GM08714 (cell line): ENCODE measurements at regions not wholly inside any gene's neighbourhood (a gene's known extent, or its start where the extent isn't known, plus 50 kb on each side); places are given as distances from the start of the nearest gene placed in this dataset.

Experiments
- H3K4me3 ChIP-seq: fragments of 200-500 bp; sonication (Bioruptor generic); 2 replicates; pipeline ENCODE4 v1.5.1; 2014; ENCODE audit warnings: mild to moderate bottlenecking, low read length, inconsistent platforms
- ZNF274 ChIP-seq: IDR thresholded peaks from 2 replicates; pipeline ENCODE4 v1.6.1; 2012; ENCODE audit warnings: mild to moderate bottlenecking, low read depth, low read length

DNA sequence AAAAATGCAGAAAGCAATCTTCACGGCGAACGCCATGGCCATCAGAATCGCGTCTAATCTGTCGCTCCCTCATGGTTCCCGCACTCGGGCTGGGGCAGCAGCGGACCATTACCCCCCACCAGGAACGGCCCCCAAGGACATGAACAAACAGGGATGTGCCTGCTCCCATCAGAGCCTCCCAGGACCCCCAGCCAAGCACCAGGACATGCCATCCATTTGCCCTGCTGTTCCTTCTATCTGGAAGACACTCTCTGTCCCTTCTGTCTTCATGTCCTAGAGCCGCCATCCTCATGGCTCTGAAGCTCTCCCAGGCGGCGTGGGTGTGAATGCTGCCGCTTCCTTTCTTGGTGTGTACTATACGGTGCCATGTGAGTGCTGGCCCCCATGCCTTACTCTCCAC, 371.8 kb downstream of the BCL11B start:
- no peak overlapping the region for H3K4me3 ChIP-seq
- no peak for TF ChIP-seq ZNF274

DNA sequence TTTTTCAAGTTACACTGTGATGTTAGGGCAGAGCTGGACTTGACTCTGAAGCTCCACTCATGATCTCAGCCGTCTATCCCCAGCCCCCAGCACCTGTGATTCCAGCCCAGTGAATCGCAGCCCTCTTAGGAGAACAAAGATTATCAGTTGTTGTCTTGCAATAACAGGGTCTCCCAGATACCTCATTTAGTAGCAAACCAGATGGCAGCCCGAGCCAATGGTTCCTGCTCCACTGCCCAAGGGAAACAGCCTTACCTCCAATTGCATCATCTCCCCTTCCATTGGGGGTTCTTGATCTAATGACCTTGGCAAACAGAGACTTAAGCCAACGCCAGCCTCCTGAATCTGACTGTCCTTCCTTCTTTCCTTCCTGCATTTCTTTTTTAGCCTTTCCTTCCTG, 371.2 kb downstream of the BCL11B start:
- no peak for TF ChIP-seq ZNF274
- H3K4me3 ChIP-seq = no peak overlapping the region

DNA sequence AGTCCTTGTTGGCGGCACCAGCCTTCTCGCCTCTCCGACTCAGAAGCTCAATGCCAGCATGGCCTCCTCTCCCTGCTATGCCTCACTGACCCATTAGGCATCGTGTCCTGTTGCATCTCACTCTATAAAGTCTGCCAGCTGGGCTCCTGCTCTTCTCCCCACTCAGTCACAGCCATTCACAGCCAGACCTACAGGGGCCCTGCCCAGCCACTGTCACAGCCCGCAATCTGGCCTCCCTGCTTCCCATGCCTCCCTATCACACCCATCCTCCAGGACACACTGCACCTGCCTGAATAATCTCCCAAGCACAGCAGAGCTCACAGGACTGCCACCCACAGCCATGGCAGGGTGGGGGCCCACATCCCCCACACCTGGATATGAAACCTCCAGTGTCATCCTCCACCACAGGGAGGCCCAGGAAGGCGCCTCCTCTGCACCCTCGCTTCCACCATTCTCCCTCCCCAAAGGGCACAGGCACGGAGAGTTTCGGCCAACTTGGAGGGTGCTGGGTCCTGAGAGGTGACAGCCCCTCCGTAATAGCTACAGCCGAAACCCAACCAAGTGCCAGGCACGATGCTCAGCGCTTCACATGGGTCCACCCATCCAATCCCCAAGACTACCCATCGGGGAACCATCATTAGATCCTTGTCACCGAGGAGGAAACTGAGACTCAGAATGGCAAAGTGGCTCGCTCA, 370.3 kb downstream of the BCL11B start:
- TF ChIP-seq ZNF274 = no peak
- H3K4me3 ChIP-seq = no peak overlapping the region

DNA sequence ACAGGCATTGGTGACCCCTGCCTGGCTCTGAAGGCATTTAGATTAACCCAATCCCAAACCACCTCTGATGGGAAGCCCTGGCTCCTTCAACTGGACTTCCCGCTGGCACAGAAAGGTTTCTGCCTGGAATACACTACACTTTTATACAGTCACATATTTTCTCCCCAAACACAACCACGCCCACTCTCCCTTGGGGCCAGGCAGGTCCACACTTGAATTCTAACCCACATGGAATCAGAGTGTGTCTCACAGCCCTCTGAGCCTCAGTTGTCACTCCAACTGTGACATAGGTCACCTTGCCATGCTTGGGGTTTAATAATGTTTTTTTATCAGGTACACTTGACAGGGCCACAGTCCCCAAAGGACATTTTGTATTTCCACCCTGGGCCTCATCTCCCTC, 368.6 kb downstream of the BCL11B start:
- TF ChIP-seq ZNF274 = no peak

DNA sequence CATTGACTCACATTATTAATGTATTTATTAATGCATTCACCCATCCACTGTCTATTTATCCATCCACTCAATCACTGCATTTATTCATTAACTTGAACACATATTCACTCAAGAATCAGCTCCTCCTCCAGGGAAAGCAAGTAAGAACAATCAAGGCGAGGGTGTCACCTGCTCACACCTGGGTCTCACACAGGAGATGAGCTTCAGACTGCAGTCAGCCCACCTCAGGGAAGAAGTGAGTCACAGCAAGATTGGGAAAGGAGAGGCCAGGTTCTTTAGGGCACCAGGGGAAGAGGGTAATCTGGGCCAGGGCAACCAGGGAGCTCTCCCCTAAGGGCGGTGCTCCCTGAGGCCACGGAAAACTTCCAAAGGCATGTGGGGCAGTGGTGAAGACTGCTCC, 367.3 kb downstream of the BCL11B start:
- TF ChIP-seq ZNF274 = no peak

More for the DNA sequence above, 368.6 kb downstream of the BCL11B start:
- no peak overlapping the region for H3K4me3 ChIP-seq

DNA sequence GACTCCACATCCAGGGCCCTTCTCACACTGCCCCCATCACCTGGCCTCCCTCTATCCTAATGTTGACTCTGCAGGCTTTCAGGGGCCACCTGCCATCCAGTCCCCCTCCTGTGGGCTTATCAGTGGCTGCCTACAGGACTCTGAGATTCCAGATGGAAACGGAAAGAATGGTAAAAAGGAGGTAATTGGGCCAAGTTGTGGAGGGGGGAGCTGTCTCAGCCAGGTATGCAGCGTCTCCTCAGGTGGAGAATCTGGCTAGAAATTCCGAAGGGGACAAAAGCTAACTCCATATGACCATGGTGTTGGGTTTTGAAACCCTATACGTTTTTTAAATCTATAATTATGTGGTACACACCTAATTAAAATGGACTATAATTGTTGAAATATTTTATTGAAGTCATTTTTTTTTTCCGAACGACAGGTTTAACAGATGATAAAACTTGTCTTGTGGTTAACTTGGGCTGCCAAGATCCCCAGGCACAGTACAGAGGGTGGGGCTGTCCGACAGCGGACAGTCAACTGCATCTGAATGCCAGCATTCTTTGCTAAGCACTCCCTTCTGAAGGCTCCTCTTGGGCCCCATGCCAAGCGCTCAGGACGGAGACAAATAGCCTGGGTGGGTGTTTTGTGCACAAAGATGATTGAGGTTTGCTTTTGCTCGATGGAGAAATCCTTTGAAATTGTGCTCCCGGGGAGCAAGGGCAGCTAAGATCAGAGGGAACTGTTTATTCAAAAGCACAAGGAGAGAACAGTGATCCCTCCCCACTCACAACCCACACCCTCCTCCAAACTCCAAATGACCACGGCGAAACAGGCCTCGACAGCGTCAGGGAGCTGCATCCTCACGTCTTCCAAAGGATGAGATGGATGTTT, 365.6 kb downstream of the BCL11B start:
- H3K4me3 ChIP-seq = no peak overlapping the region
- TF ChIP-seq ZNF274 = no peak

More for the DNA sequence above, 367.3 kb downstream of the BCL11B start:
- no peak overlapping the region for H3K4me3 ChIP-seq

DNA sequence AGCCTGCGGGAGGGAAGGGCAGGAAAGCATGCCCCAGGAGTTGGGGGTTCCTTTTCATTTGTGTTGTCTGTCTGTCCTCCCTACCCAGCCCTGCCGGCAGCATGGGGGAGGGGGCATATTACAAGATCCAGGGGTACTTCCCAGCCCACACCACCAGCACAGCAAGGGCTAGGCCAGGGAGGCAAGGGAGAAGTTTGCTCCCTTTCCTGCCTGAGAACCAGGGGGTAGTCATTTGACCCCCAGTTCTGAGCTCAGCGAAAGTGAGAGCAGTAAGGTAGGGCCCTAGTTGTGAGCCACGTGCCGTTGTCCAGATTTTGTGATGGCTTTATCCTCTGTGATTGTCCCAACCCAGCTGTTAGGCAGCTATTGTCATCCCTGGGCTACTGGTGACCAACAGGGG, 364.7 kb downstream of the BCL11B start:
- H3K4me3 ChIP-seq = no peak overlapping the region
- no peak for TF ChIP-seq ZNF274

DNA sequence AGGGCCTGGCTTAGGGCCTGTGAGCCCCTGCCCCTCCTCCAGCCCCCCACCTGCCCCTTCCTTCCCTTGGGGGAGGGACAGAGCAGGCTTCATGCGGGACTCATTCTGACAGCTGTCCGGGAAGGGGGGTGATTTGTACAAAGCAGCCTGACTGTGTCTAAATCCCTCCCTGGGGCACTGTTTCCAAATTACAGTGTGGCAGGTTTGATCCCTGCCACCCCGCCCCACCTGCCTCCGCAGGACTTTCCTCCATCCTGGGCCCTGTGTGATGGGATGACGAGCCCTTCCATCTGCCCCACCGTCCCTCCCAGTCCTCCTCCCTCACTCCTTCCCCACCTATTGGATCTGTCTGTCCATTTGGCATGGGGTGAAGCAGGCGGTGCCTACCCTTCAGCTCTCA, 363.9 kb downstream of the BCL11B start:
- H3K4me3 ChIP-seq = no peak overlapping the region
- TF ChIP-seq ZNF274 = no peak

DNA sequence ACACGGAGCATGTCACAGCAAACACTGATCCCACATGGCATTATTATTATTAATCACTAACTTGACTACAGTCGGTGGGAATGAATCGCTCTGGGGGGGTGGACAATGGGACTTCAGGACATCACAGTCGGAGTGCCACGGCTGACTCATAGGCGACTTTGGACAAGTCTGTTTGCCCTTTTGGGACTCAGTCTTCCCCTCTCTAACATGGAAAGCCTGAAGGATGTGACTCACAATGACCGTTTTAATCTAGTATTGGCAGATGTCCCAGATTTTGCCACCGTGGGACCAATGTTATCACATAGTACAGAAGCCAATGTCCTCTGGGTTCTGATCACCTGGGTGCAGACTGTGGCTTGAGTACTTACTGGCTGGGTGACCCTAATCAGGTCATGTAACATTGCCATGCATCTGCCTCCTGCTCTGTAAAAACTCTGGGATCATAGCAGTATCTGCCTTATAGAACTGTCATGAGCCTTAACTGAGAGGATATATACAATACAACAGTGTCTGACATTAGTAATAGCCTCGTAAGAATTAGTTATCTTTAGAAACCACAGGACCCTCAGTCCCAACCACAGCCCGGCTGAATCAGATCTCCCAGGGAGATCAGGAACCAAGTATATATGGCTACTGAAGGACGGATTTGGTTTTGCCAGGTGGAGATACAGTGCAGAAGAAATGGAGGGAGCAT, 362.6 kb downstream of the BCL11B start:
- no peak for TF ChIP-seq ZNF274
- H3K4me3 ChIP-seq = no peak overlapping the region

DNA sequence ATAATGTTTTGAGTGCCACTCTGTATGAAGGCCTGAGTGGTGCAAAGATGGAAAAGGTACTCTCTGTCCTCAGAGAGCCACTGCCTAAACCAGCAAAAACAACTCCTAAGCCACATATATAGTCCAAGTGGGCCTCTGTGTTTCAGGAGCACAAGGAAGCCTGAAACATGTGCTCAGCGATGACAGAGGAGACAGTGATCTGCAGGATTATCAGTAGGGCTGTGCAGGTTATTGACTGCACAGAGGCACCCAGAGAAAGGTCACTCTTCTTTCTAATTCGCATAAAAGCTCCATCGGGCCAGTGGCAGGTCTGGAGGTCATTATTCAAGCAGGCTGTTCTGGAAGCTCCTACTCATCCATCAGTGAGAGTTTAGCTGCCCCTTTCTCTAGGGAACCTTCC, 361.9 kb downstream of the BCL11B start:
- H3K4me3 ChIP-seq = no peak overlapping the region

DNA sequence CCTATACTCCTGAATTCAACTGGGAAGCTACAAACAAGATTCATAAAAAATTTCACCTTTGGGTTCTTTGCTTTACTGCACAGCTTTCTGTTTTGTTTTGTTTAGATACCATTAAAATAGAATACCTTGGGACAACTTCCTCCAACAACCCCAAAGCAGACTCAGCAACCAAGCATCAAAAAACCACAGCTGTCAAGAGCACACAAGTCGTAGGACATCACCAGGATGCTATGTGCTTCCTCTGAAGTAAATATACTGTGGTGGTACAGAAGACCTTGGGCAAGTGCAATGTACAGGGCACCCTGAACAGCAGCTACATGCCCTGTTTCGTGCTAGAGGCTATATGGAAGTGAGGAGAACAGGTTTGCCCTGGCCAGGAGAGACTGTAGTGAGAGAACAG, 359.3 kb downstream of the BCL11B start:
- no peak for TF ChIP-seq ZNF274
- no peak overlapping the region for H3K4me3 ChIP-seq

More for the DNA sequence above, 361.9 kb downstream of the BCL11B start:
- TF ChIP-seq ZNF274 = no peak

DNA sequence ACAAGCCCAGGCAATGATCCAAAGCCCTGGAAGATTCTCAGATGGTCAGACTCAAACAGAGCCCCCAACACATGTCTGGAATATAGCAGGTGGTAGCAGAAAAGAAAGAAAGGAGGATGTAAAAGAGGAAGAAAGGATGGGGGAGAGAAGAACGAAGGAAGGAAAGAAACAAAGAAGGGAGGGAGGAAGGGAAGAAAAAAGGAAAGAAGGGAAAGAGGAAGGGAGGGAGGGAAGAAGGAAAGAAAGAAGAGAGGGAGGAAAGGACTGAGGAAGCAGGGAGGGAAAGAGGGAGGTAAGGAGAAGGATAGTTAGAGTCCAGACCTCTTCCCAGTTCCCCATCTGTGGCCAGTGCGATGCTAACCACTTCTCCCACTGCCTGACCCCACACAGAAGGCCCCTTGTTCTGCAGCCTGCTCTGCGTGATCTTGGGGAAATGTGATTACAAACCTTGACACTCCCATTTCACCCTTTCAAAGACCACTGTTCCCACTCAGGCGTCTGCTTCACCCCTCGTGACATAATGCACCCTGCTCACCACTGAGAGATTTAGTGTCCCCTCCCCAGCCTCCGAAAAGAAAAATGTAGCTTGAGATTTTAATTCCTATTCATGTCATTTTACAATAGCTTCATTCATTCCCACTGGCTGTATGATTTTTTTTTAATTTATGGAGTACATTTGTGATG, 357.9 kb downstream of the BCL11B start:
- no peak overlapping the region for H3K4me3 ChIP-seq
- TF ChIP-seq ZNF274 = no peak

DNA sequence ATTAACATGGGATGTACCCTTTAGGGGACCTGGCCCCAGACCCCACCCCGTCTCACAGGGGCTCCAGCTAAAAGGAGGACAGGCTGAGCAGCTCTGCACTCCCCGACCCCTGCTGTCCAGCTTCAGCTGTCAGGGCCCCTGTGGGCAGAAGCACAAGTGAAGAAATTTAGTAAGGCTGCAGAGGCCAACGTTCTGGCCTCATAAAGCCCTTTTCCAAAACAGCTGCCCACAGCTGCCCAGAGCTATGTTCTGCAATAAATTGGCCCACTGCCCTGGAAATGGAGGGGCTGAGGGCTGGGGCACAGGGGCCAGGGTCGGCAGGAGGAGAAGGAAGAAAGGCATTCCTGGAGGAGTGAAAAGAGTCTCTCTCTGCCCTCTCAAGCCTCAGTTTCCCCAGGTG, 357.1 kb downstream of the BCL11B start:
- no peak for TF ChIP-seq ZNF274
- H3K4me3 ChIP-seq = no peak overlapping the region

DNA sequence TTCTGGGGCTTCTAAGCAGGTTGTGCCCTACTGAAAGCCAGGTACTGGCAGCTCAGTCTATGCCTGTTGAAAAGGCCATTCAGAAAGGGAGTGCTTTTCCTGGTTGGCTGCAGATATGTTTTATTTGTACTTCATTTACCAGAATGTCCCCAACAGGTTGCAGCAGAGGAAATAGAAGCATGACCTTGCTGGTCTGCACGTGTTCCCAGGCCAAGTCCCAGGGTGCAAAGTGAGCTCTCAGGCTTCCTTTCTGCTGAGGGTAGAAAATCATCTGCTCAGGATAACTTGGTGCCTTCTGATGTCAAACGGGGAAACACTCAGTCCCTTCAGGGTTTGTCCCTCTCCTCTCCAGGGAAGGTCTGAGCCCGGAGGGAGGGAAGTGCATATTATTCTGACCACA, 356.4 kb downstream of the BCL11B start:
- H3K4me3 ChIP-seq = no peak overlapping the region
- TF ChIP-seq ZNF274 = no peak
